SKM-1 treated with dmso at 0.1 percent for 144 hours (cell line): ENCODE measurements at regions not wholly inside any gene's neighbourhood (a gene's known extent, or its start where the extent isn't known, plus 50 kb on each side); places are given as distances from the start of the nearest gene placed in this dataset.

Source experiments
- DNase-seq: peaks from one replicate; lab custom pipeline; 2025; ENCODE audit not compliant: unreplicated experiment; lab: John Stamatoyannopoulos, UW

- DNase-seq = no peak
Observed at GRCh38 chr21:39029086-39029755, 154.0 kb downstream of the PSMG1 start.

GRCh38 chr21:39025198-39025597 is 158.1 kb downstream of the PSMG1 start:
- no peak for DNase-seq

- no peak for DNase-seq
Observed at GRCh38 chr21:39024538-39024937, 158.7 kb downstream of the PSMG1 start.

GRCh38 chr21:39022863-39023693 is 160.2 kb downstream of the PSMG1 start:
- DNase-seq = no peak

GRCh38 chr21:39022466-39022862 is 160.8 kb downstream of the PSMG1 start:
- no peak for DNase-seq

GRCh38 chr21:39022035-39022434 is 161.2 kb downstream of the PSMG1 start:
- no peak for DNase-seq

- no peak for DNase-seq
Observed at GRCh38 chr21:39021478-39021832, 161.8 kb downstream of the PSMG1 start.

- DNase-seq = peak; percentile 62
Observed at GRCh38 chr21:39020751-39021477, 162.3 kb downstream of the PSMG1 start.

GRCh38 chr21:39018730-39019129 is 164.5 kb downstream of the PSMG1 start:
- no peak for DNase-seq

GRCh38 chr21:39016740-39017315 is 166.4 kb downstream of the PSMG1 start:
- DNase-seq = peak; percentile 94

GRCh38 chr21:39014747-39015146 is 168.5 kb downstream of the PSMG1 start:
- DNase-seq = peak; percentile 23

- no peak for DNase-seq
Observed at GRCh38 chr21:39012326-39013230, 170.7 kb downstream of the PSMG1 start.

GRCh38 chr21:39011911-39012310 is 171.3 kb downstream of the PSMG1 start:
- DNase-seq = no peak

GRCh38 chr21:39010629-39011404 is 172.4 kb downstream of the PSMG1 start:
- DNase-seq = no peak

- DNase-seq = no peak
Observed at GRCh38 chr21:39009587-39010225, 173.5 kb downstream of the PSMG1 start.

- DNase-seq = no peak
Observed at GRCh38 chr21:39007985-39008384, 175.3 kb downstream of the PSMG1 start.

- DNase-seq = no peak
Observed at GRCh38 chr21:39007532-39007931, 175.7 kb downstream of the PSMG1 start.

GRCh38 chr21:39006571-39007311 is 176.5 kb downstream of the PSMG1 start:
- DNase-seq = peak; percentile 24

- DNase-seq = no peak
Observed at GRCh38 chr21:39005502-39005787, 177.8 kb downstream of the PSMG1 start.
